GM12878 (cell line): ENCODE measurements at regions not wholly inside any gene's neighbourhood (a gene's known extent, or its start where the extent isn't known, plus 50 kb on each side); places are given as distances from the start of the nearest gene placed in this dataset.

ENCODE experiments used
- ATAC-seq: fragments of 200-7000 bp; cut with Tn5 transposase; 3 replicates; pipeline ENCODE4 v1.9.1; 2020; ENCODE audit warnings: mild to moderate bottlenecking, moderate library complexity
- BruUV-seq: library from RNA; stranded (reverse); fragments of 400-500 nt; replicated peaks from 2 replicates; lab custom pipeline; 2021; lab: Mats Ljungman, UMichigan
- CTCF ChIA-PET: fragments of 300-600 bp; sonication (Branson Sonifier 250); formaldehyde crosslinking; extraction: SDS; loops from one replicate; lab custom pipeline; 2021; ENCODE audit warnings: inconsistent platforms; lab: Yijun Ruan, JAX
- POLR2A ChIA-PET: fragments of 350-600 bp; formaldehyde crosslinking; extraction: SDS; loops from one replicate; lab custom pipeline; 2021; ENCODE audit warnings: inconsistent platforms; lab: Charles Lee
- RAD21 ChIA-PET: fragments of 300-600 bp; sonication (Branson Sonifier 250); formaldehyde crosslinking; loops from one replicate; lab custom pipeline; 2023; ENCODE audit warnings: antibody characterized with exemption; ENCODE audit not compliant: unreplicated experiment; lab: Charles Lee
- SMC1A ChIA-PET: fragments of 300-600 bp; sonication (Branson Sonifier 250); formaldehyde crosslinking; loops from one replicate; lab custom pipeline; 2023; ENCODE audit not compliant: unreplicated experiment, uncharacterized antibody; lab: Charles Lee
- DNase-seq: peaks from one replicate; pipeline ENCODE4 v3.0.0-alpha.2; 2011; ENCODE audit warnings: low read depth, low spot score
- FAIRE-seq: peaks from 3 replicates; lab custom pipeline; 2011; peaks lifted over from hg19 to GRCh38; lab: Jason Lieb, UNC
- H2AFZ ChIP-seq: 2 replicates; pipeline ENCODE4 v1.6.0; 2011; ENCODE audit warnings: low read depth, low read length, control low read depth; ENCODE audit not compliant: control insufficient read depth
- H3K27ac ChIP-seq: 2 replicates; pipeline ENCODE4 v1.5.1; 2011; ENCODE audit warnings: control low read depth; ENCODE audit not compliant: control insufficient read depth, insufficient read depth
- H3K27me3 ChIP-seq, 2 experiments: replicated peaks in 1 of 2; 2 replicates each; pipeline versions ENCODE4 v1.6.0 to v1.6.1; 2011; ENCODE audit warnings: low read length in 1 of 2; ENCODE audit not compliant: control insufficient read depth in 2 of 2, insufficient read depth in 2 of 2
- H3K36me3 ChIP-seq, 2 experiments: 2 replicates each; pipeline ENCODE4 v1.5.1; 2011; ENCODE audit warnings: low read length in 1 of 2; ENCODE audit not compliant: control insufficient read depth in 2 of 2, insufficient read depth in 2 of 2
- H3K4me1 ChIP-seq: 2 replicates; pipeline ENCODE4 v1.6.1; 2011; ENCODE audit warnings: mild to moderate bottlenecking, low read length, moderate library complexity, mixed read lengths; ENCODE audit not compliant: control insufficient read depth, insufficient read depth
- H3K4me2 ChIP-seq: 2 replicates; pipeline ENCODE4 v1.6.0; 2011; ENCODE audit warnings: control low read depth; ENCODE audit not compliant: control insufficient read depth, insufficient read depth
- H3K4me3 ChIP-seq: fragments of 200-600 bp; sonication (generic); 2 replicates; pipeline ENCODE4 v1.5.1; 2016
- H3K79me2 ChIP-seq: 2 replicates; pipeline ENCODE4 v1.6.0; 2011; ENCODE audit warnings: low read length; ENCODE audit not compliant: control insufficient read depth, insufficient read depth
- H3K9ac ChIP-seq: 2 replicates; pipeline ENCODE4 v1.8.0; 2011; ENCODE audit warnings: low read length, control low read depth, mixed read lengths; ENCODE audit not compliant: control insufficient read depth, insufficient read depth
- H3K9me3 ChIP-seq: replicated peaks from 3 replicates; pipeline ENCODE4 v1.5.1; 2011; ENCODE audit warnings: mild to moderate bottlenecking, low read length; ENCODE audit not compliant: control insufficient read depth, insufficient read depth
- H4K20me1 ChIP-seq: 2 replicates; pipeline ENCODE4 v1.6.0; 2011; ENCODE audit not compliant: control insufficient read depth, insufficient read depth
- CBX3 ChIP-seq: fragments of 200-600 bp; sonication (generic); IDR thresholded peaks from 2 replicates; pipeline ENCODE4 v1.6.1; 2016; ENCODE audit warnings: low read depth, borderline replicate concordance
- GABPA ChIP-seq: IDR thresholded peaks from 2 replicates; pipeline ENCODE4 v1.6.1; 2014; ENCODE audit warnings: antibody characterized with exemption, low read depth, mild to moderate bottlenecking, inconsistent platforms
- LARP7 ChIP-seq: fragments of 450-650 bp; IDR thresholded peaks from 2 replicates; pipeline ENCODE4 v1.6.1; 2017; ENCODE audit warnings: mild to moderate bottlenecking
- NFYB ChIP-seq: IDR thresholded peaks from 2 replicates; pipeline ENCODE4 v1.6.1; 2011; ENCODE audit warnings: low read depth, mild to moderate bottlenecking, low read length, improper control_type of control experiment, moderate library complexity; ENCODE audit not compliant: insufficient read depth
- NR2C1 ChIP-seq: fragments of 450-650 bp; IDR thresholded peaks from 2 replicates; pipeline ENCODE4 v1.6.1; 2017; ENCODE audit warnings: antibody characterized with exemption, mild to moderate bottlenecking, moderate library complexity
- PAX5 ChIP-seq: IDR thresholded peaks from 2 replicates; pipeline ENCODE4 v1.6.1; 2011; ENCODE audit warnings: low read depth, low read length, borderline replicate concordance
- RCOR1 ChIP-seq: conservative IDR thresholded peaks from 2 replicates; pipeline ENCODE4 v1.6.1; 2012; ENCODE audit warnings: low read depth, low read length, improper control_type of control experiment
- RUNX3 ChIP-seq: IDR thresholded peaks from 2 replicates; pipeline ENCODE4 v1.6.1; 2012; ENCODE audit warnings: low read length, inconsistent platforms
- TBL1XR1 ChIP-seq: IDR thresholded peaks from 2 replicates; pipeline ENCODE4 v1.6.1; 2012; ENCODE audit warnings: low read depth, low read length, improper control_type of control experiment
- WGBS: methylation state at CpG from one replicate; pipeline ENCODE4 v1.1.6; 2016; ENCODE audit warnings: low lambda C conversion rate; ENCODE audit not compliant: insufficient replicate concordance, insufficient coverage; ENCODE audit errors: missing lambda C conversion rate; 5-methylcytosine and 5-hydroxymethylcytosine counted together
- in situ Hi-C: fragments of 300-500 bp; cut with MboI; formaldehyde crosslinking; loops from 9 replicates; pipeline ENCODE4 v1.14.3; 2018; ENCODE audit warnings: mixed read lengths
- intact Hi-C: fragments of 100-400 bp; cut with micrococcal nuclease; formaldehyde crosslinking; loops from one replicate; pipeline ENCODE4 v1.14.2; 2022; ENCODE audit not compliant: unreplicated experiment
- TF ChIP-seq, protein P1 (sequence below): IDR thresholded peaks from 2 replicates; pipeline ENCODE4 v1.6.1; 2011; ENCODE audit warnings: mild to moderate bottlenecking, low read depth, low read length, moderate library complexity; ENCODE audit not compliant: insufficient replicate concordance
- TF ChIP-seq, protein P2 (sequence below): fragments of 450-650 bp; IDR thresholded peaks from 2 replicates; pipeline ENCODE4 v1.6.1; 2018; ENCODE audit warnings: mild to moderate bottlenecking, low read depth, moderate library complexity; ENCODE audit not compliant: partially characterized antibody
- TF ChIP-seq, protein P3 (sequence below): IDR thresholded peaks from 2 replicates; pipeline ENCODE4 v1.6.1; 2011; ENCODE audit warnings: borderline replicate concordance, low read depth, mild to moderate bottlenecking, moderate library complexity, low read length; ENCODE audit not compliant: insufficient read depth, poor library complexity, severe bottlenecking

DNA sequence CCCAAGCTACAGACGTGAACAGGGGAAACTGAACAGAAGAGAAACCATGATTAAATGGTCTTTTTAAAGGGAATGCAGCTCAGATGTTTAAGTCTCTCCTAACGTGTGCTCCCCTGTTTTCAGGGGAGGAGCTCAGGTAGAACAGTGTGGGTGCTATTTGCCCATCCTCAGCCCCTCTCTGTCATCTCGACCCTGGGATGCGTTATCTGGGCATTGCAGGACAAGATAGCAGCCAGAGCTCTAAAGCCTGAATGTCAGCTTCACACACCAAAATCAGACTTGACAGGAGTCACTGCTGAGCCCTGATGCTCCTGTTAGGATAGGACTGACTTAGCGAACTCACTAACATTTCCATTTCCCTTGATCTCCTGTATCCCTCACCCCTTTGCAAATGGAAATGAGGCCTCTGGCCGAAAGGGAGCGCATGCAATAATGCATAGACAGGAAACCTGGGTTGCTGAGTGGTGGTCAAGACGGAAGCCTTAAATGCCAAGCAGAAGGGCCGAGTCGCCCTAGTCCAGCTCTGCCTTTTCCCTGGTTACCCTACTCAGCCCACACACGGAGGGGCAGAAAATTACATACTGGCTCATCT, 234.9 kb upstream of the TPM1 start (continued):
- TF ChIP-seq, protein P1, sequence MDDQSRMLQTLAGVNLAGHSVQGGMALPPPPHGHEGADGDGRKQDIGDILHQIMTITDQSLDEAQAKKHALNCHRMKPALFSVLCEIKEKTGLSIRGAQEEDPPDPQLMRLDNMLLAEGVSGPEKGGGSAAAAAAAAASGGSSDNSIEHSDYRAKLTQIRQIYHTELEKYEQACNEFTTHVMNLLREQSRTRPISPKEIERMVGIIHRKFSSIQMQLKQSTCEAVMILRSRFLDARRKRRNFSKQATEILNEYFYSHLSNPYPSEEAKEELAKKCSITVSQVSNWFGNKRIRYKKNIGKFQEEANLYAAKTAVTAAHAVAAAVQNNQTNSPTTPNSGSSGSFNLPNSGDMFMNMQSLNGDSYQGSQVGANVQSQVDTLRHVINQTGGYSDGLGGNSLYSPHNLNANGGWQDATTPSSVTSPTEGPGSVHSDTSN = no peak
- TF ChIP-seq NFYB (no peak), NR2C1 (no peak), RUNX3 (no peak)

DNA sequence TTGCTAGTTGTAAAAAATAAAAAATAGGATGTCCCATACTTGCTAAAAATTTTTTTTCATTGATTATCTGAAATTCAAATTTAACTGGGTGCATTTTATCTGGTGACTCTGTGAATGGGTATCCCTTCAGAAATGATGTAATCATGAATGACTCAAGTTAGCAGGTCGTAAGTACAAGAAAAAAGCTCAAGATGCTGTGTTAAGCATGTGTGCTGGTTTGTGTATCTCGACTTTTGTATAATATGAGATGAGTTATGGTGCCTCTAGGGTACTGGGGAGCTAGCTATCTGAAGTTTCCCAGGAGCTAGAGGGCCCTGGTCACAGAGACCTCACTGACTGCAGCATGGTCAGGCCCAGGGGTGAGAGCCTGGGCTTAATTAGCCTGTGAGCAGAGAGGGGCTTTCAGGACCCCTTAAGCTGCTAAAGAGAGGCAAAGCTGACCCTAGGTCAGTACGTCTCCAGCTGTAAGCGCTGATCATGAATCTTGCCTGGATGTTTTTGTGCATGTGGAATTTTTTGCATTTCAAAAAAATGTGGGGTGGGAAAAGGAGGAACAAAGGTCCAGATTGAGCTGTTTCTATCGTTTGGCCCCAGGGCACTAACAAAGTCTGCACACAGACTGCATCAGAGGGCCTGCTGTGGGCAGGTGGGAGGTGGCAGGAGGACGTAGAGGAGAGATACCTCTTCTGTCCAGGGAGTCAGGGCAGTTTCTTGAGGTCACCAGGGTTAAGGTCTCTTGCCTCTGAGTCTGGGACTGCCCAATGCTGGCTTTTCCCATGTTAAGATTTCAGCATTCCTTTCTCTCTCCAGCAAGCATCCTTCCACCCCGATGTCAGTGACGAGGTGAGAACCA, 233.2 kb upstream of the TPM1 start:
- Histone ChIP-seq H3K27me3 (no peaks in the 10 kb centered on the region; a peak in 1 of 4 replicates), H3K9me3 (no peaks in the 10 kb centered on the region), H4K20me1 (no peaks in the 10 kb centered on the region), H3K9ac (no peak overlapping the region), H3K4me1 (no peaks in the 10 kb centered on the region), H2AFZ (no peak overlapping the region), H3K4me3 (no peak overlapping the region), H3K27ac (no peak overlapping the region), H3K79me2 (no peaks in the 10 kb centered on the region), H3K36me3 (no peaks in the 10 kb centered on the region), H3K4me2 (no peak overlapping the region)
- ATAC-seq (no peak), FAIRE-seq (no peak), DNase-seq (no peak)
- intact Hi-C loops (no loop called here), in situ Hi-C loops (no loop called here)
- RAD21 ChIA-PET = no interaction called here
- 18% methylated on average over 8 of the region's 8 CpGs for WGBS
- no TSS peak for BruUV-seq
- SMC1A ChIA-PET = no interaction called here
- POLR2A ChIA-PET = no interaction called here
- CTCF ChIA-PET = no interaction called here
- no peak for TF ChIP-seq TBL1XR1
- no peak for TF ChIP-seq CBX3
- TF ChIP-seq LARP7 = no peak
- TF ChIP-seq, protein P2, sequence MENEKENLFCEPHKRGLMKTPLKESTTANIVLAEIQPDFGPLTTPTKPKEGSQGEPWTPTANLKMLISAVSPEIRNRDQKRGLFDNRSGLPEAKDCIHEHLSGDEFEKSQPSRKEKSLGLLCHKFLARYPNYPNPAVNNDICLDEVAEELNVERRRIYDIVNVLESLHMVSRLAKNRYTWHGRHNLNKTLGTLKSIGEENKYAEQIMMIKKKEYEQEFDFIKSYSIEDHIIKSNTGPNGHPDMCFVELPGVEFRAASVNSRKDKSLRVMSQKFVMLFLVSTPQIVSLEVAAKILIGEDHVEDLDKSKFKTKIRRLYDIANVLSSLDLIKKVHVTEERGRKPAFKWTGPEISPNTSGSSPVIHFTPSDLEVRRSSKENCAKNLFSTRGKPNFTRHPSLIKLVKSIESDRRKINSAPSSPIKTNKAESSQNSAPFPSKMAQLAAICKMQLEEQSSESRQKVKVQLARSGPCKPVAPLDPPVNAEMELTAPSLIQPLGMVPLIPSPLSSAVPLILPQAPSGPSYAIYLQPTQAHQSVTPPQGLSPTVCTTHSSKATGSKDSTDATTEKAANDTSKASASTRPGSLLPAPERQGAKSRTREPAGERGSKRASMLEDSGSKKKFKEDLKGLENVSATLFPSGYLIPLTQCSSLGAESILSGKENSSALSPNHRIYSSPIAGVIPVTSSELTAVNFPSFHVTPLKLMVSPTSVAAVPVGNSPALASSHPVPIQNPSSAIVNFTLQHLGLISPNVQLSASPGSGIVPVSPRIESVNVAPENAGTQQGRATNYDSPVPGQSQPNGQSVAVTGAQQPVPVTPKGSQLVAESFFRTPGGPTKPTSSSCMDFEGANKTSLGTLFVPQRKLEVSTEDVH = no peak
- TF ChIP-seq GABPA = no peak
- no peak for TF ChIP-seq PAX5
- TF ChIP-seq RCOR1 = no peak
- TF ChIP-seq, protein P3, sequence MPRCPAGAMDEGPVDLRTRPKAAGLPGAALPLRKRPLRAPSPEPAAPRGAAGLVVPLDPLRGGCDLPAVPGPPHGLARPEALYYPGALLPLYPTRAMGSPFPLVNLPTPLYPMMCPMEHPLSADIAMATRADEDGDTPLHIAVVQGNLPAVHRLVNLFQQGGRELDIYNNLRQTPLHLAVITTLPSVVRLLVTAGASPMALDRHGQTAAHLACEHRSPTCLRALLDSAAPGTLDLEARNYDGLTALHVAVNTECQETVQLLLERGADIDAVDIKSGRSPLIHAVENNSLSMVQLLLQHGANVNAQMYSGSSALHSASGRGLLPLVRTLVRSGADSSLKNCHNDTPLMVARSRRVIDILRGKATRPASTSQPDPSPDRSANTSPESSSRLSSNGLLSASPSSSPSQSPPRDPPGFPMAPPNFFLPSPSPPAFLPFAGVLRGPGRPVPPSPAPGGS = no peak
